ENCODE measurements at regions not wholly inside any gene's neighbourhood (a gene's known extent, or its start where the extent isn't known, plus 50 kb on each side); places are given as distances from the start of the nearest gene placed in this dataset.

GRCh38 chr22:48793949-48794348 is 1033.7 kb downstream of the BRD1 start:
- no peak overlapping the region for H3K4me3 ChIP-seq (ENCODE audit: low read depth, low read length)
- no peak for DNase-seq (ENCODE audit: low read depth)
- no peak for TF ChIP-seq CTCF (IDR thresholded peaks at IDR 0.05; ENCODE audit: low read depth, low read length, missing control alignments)

GRCh38 chr22:48786679-48786996 is 1041.0 kb downstream of the BRD1 start:
- no peak for TF ChIP-seq CTCF (IDR thresholded peaks at IDR 0.05; ENCODE audit: low read depth, low read length, missing control alignments)
- no peak overlapping the region for H3K4me3 ChIP-seq (ENCODE audit: low read depth, low read length)
- no peak for DNase-seq (ENCODE audit: low read depth)

- TF ChIP-seq CTCF (IDR thresholded peaks at IDR 0.05; ENCODE audit: low read depth, low read length, missing control alignments), result no peak
- no peak for DNase-seq (ENCODE audit: low read depth)
- H3K4me3 ChIP-seq (ENCODE audit: low read depth, low read length), result no peak overlapping the region
These were observed 1041.6 kb downstream of the BRD1 start for GRCh38 chr22:48785792-48786678.

- H3K4me3 ChIP-seq (ENCODE audit: low read depth, low read length), result no peak overlapping the region
- DNase-seq (ENCODE audit: low read depth), result no peak
- TF ChIP-seq CTCF (IDR thresholded peaks at IDR 0.05; ENCODE audit: low read depth, low read length, missing control alignments), result no peak
These were observed 1042.8 kb downstream of the BRD1 start for GRCh38 chr22:48784701-48785503.

- no peak for DNase-seq (ENCODE audit: low read depth)
- no peak for TF ChIP-seq CTCF (IDR thresholded peaks at IDR 0.05; ENCODE audit: low read depth, low read length, missing control alignments)
- no peak overlapping the region for H3K4me3 ChIP-seq (ENCODE audit: low read depth, low read length)
These were observed 1043.8 kb downstream of the BRD1 start for GRCh38 chr22:48783821-48784266.

GRCh38 chr22:48782811-48783511 is 1044.7 kb downstream of the BRD1 start:
- H3K4me3 ChIP-seq (ENCODE audit: low read depth, low read length), result no peak overlapping the region
- no peak for TF ChIP-seq CTCF (IDR thresholded peaks at IDR 0.05; ENCODE audit: low read depth, low read length, missing control alignments)
- no peak for DNase-seq (ENCODE audit: low read depth)
